AG20443 (cell line): ENCODE measurements at regions not wholly inside any gene's neighbourhood (a gene's known extent, or its start where the extent isn't known, plus 50 kb on each side); places are given as distances from the start of the nearest gene placed in this dataset.
"Not testable (repeated sequence)": the region's sequence is repeated elsewhere in the genome, so short reads cannot be mapped to it uniquely, and the experiment has no call there.

Experiments used
- DNase-seq: peaks from one replicate; pipeline ENCODE4 v3.0.0; 2012; ENCODE audit warnings: low spot score, mixed read lengths

DNA sequence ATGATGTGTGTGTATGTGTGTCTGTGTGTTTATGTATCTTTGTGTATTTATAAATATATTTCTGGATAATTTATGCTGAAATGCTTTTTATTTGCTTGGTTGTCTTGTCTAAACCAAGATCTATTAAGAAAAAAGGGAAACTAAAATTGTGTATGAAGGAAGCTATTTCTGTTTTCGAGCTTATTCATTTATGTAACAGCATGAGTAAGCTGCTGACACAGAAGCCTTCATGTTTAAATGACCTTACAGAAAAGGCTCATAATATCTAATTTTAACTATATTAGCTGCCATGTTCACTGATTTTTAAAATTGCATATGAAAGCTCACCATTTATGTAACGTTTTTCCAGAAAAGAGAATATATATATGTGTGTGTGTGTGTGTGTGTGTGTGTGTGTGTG lies 392.8 kb downstream of the PTH2R start:
- DNase-seq = no peak

DNA sequence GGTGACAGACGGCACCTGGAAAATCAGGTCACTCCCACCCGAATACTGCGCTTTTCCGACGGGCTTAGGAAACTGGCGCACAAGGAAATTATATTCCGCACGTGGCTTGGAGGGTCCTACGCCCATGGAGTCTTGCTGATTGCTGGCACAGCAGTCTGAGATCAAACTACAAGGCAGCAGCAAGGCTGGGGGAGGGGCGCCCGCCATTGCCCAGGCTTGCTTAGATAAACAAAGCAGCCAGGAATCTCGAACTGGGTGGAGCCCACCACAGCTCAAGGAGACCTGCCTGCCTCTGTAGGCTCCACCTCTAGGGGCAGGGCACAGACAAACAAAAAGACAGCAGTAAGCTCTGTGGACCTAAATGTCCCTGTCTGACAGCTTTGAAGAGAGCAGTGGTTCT lies 394.3 kb downstream of the PTH2R start:
- not testable (repeated sequence) for DNase-seq

DNA sequence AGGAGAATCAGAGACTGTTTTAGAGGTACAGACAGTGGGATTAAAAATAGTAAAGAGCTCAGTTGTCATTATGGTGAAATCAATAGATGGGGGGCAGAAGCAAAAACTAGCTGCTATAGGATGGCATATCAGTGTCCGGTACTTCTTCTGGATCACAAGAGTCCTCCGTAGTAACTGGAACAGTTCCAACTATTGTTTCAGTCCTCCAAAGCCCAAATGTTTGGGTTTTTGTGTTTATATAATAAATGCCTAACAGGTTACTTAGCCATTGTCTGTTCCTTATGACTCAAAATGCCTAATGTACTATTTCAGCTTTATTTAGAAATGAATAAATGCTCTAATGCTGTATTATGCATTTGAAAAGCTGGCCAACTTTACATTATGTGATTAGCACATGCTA lies 401.2 kb downstream of the PTH2R start:
- no peak for DNase-seq

DNA sequence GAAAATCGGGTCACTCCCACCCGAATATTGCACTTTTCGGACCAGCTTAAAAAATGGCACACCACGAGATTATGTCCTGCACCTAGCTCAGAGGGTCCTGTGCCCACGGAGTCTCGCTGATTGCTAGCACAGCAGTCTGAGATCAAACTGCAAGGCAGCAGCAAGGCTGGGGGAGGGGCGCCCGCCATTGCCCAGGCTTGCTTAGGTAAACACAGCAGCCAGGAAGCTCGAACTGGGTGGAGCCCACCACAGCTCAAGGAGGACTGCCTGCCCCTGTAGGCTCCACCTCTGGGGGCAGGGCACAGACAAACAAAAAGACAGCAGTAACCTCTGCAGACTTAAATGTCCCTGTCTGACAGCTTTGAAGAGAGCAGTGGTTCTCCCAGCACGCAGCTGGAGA lies 405.3 kb downstream of the PTH2R start:
- DNase-seq = not testable (repeated sequence)

DNA sequence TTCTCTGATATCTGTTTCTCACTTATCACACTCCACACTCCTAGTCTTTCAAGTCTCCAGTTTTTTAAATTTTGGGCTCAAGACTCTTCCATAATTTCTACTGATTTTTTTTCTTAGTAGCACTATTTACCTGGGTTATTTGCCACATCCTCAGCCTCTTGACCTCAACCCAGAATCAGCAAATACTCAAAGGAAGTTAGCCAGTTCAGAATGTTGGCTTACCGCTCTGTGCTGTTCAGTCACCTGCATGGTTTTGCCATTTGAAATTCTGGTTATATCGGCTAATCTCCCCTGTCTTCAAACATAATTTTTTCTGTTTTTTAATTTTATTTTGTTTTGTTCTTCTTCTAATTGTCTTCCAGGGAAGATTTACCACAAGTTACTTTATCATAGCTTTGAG lies 412.6 kb downstream of the PTH2R start:
- DNase-seq = no peak

DNA sequence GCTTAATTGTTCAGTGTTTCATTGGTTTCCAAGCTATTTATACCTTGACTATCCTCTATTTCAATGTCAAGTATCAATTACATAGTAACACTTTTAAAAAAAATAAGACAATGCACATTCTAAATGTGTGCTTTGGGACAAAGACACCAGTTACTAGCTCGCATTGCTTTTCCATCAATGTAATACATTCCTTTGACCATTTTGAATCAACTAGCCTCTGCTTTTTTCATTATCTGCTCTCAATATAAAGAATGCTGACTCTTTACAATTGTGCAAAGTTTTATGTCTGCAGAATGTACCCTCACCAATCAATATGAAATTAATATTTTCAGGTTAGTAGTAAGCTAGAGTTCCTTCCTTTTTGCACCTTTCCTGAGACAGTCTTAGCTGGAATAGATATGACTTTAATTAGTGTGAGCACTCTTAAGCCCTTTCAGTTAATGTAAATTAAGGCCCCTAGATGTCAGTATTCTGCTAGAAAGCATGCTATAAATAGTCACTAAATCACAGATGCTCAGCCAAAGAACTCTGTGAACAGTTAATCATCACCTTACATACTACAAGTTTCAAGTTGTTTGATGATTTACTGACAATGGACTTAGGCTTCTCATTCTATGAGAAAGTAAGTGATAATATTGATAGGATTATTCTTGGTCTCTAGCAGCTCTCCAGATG lies 413.6 kb downstream of the PTH2R start:
- DNase-seq = no peak

DNA sequence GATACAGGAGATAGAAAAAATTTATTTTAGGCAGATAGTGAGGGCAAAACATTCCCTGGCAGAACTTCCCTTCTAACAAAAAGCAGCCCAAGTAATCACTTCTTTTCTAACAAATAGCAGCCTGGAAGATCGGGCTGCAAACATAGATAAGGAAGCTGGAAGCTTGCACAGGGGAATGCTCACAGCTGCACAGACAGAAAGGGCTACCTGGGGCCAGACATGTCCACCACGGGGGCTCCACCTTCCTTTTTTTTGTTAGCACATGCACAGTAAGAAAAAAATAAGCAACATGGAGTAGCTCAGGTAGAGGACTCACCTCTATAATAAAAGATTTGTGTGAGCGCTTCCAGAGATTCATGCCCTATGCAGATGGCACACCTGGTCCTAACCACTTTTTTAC lies 420.5 kb downstream of the PTH2R start:
- no peak for DNase-seq

DNA sequence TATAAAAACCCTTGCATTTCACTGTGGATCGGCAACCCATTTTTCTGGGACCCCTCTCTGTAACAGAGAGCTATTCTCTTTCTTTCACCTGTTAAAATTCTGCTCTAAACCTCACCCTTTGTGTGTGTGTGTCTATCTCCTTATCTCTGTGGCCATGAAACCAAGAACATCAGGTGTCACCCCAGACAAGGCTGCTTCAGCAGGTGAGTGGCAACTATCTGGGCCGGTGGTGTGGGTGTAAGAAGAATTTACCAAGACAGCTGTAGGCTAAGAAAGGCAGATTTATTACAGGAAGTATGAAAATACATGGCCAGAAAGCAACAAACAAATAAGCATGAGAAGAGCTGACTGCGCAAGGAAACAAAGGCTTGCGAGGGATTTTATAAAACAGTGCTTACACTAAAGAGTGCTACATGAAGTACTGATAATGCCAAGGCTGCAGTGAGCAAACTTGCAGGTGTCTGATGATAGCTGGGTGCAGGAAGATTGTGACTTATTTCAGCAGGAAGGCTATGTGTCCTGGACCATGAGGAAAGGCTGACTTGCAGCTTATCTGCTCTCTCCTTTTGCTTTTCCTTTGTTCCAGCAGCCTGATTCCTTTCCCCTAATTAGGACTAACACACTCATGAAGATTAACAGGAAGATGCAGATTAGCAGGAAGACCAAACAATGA lies 421.1 kb downstream of the PTH2R start:
- no peak for DNase-seq

DNA sequence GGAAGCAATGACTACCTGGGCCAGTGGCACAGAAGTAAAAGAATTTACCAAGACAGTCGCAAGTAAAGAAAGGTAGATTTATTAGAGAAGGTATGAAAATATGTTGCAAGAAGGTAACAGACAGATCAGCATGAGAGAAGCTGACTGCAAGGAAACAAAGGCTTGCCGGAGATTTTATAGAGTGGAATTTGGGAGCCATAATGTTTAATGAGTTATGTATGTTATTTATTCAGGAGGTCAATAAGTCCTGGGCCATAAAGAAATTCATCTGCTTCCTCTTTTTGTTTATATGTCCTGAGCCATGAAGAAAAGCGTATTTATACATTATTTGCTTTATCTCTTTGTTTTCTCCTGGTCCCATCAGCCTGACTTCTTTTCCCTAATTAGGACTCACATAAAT lies 423.6 kb downstream of the PTH2R start:
- no peak for DNase-seq

DNA sequence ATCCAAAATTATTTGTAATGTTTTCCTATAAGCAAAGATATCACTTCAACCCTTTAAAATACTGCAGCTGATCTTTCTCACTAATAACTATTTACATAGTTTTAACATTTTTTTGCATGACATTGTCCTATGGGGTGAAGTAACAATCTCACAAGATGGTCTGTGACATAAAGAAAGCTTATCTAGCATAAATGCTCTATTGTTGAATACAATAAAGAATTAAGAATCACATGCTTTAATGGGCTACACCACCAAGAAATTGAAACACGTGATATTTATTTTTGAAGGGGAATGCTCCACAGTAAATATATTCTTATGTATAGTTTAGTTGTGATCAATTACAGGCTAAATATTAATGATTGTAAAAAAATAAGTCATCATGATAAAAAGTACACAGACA lies 441.1 kb downstream of the PTH2R start:
- DNase-seq = no peak

DNA sequence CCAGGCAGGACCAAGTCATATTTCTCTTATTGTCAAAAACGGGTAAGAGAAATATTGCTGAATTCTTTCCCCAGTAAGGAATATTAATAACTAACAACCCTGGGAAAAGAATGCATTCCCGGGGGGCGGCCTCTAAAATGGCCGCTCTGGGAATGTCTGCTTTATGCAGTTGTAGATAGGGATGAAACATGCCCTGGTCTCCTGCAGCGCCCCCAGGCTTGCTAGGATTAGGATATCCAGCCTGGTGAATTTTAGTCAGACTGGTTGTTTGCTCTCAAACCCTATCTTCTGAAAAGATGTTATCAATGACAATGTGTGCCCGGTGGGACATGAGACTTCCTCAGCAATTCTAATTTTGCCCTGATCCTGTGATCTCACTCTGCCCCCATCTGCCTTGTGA lies 448.1 kb downstream of the PTH2R start:
- DNase-seq = no peak

DNA sequence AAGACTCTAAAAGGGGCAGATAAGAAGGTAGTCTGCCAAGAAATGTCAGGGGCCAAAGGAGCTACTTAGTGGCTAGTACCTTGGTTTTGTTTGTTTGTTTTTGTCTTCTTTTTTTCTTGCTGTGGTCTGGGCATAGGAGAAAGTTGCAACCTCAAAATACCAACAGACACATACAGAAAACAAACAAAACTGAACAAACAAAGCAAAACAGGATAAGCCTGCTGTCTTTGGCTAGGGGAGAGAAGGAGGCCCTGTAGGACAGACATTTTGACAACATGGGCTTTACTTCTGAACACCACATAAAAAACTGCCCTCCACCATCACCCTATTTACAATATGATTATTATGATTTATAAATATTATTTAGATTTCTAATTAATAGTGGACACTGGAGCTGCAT lies 460.8 kb downstream of the PTH2R start:
- no peak for DNase-seq

DNA sequence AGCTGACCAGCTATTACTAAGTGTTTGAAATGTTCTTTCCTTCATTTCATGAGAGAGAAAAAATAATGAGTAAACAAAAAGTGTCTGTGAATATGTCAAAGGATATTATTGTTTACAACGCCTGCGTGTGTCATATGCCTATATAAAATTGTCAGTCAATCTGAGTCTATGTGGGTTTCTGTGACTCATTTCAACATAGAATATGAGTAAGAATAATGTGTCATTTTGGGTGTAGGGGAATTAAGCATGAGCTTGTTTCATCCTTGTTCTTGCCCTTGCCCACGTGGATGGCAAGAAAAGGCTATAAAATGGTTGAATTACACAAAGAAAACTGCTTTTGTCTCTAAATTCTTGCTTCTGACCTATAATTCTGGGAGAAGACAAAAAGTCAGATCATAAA lies 466.0 kb downstream of the PTH2R start:
- DNase-seq = no peak

DNA sequence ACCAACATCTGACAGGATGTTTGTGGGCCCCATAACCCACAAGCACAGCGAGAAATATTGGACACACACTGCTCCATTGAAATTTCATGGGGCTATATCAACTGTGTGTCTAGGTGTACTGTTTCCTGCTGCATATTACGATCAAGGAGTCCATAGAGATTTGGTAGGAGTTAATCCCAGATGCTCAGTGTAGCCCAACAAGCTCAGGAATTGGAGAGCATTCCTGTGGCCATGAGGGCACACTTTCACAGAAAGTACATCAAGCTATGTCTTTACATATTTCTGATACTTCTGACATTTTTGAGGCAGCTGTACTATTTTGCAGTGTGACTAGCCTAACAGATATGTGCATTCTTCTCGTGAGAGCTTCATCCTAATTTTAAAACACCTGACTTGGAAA lies 473.1 kb downstream of the PTH2R start:
- no peak for DNase-seq

DNA sequence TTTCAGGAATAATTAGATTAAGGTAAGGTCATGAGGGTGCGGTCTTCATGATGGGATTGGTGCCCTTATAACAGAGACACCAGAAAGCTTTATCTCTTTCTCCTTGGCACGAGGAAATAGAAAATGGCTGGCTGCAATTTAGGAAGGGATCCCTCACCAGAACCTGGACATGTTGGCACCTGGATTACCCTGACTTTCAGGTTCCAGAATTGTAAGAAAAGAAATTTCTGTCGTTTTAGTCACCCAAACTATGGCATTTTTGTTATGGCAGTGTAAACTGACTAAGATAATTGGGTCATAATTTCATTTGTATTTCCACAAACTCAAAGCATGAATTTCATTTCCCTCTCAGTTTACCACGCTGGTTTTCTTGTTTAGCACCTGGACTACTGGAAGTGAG lies 473.6 kb downstream of the PTH2R start:
- DNase-seq = no peak

DNA sequence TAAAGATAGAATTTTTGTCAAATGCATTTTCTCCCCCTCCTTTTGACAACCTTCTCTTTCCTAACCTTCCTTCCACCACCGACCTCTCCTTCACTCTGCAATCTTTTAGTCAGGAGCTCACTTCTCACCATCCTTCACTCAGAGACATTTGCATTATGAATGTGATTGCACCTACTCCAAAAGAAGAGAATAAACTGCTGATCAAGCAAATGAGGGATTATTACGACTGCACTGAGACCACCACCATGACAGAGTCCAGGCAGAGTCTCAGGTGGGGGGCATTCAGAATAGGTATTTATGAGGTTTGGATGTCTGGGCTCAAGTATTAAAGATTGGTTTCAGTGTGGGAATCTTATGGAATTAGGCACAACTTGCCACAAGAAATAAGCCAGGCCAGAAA lies 483.9 kb downstream of the PTH2R start:
- no peak for DNase-seq

DNA sequence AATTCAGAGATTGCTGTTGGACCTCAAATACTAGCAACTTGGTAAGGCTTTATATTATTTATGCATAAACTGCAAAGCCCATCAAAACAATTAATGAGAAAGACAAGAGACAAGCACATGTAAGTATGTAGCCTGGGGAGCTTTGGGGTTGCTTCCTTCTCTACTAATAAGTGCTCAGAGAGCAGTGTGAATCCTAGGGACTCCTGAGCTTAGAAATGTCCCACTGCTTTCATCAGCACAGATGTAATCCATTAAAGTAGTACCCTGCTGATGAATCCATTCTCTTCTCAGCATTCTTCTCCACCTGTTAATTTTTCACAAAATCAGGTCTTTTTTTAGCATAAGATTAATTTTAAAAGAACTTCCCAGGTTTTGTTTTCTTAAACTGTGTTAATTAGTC lies 485.6 kb downstream of the PTH2R start:
- no peak for DNase-seq

DNA sequence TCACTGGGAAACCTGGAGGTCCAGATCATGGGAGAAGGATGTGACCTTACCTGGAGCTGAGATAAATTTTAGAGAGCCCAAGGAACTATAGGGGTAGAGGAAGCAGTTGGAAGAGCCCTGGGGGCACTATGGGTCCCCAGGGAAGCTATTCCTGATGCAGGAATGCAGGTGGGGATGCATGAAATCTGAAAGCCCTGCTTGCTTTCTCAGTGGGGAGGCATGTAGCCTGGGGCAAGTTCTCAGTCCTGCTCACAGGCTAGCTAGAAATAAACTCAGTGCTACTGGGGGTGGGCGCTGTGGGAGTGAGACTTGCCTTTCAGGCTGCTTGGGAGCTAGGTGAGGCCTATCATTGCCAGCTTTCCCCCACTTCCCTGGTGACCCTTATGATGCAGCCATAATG lies 499.7 kb downstream of the PTH2R start:
- DNase-seq = no peak

DNA sequence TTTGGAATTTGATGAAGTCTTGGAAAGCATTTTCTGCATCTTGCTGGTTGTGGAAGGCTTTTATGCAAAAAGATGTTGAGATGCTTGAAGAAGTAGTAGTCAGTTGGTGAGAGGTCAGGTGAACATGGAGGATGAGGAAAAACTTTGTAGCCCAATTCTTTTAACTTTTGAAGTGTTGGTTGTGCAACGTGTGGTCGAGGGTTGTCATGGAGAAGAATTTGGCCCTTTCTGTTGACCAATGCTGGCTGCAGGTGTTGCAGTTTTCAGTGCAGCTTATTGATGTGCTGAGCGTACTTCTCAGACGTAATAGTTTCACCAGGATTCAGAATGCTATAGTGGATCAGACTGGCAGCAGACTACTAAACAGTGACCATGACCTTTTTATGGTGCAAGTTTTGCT lies 508.4 kb upstream of the MAP2 start:
- DNase-seq = no peak

DNA sequence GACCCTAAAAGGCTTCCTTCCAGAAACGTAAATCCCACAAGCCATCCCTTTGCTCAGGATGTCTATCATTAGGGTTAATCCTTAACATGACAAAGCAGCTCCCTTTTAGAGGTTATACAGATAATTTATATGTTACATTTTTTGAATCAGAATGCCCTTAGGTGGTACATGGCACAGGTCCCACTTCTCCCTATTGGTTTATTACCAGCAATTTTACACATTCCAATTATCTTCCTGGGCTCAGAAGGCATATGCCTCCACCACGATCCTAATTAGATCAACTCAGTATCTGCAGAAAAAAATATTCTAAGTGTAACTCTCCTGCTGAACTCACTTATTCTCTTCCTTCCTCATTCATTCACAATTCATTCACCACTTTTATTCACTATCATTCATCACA lies 507.0 kb upstream of the MAP2 start:
- DNase-seq = no peak

DNA sequence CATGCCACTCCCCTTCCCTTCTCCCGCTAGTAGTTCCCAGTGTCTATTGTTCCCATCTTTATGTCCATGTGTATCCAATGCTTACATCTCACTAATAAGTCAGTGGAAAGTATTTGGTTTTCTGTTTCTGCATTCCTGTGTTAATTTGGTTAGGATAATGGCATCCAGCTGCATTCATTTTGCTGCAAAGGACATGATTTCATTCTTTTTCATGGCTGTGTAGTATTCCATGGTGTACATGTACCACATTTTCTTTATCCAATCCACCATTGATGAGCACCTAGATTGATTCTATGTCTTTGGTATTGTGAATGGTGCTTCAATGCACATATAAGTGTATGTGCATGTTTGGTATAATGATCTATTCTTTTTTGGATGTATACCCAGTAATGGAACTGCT lies 502.5 kb upstream of the MAP2 start:
- DNase-seq = not testable (repeated sequence)

DNA sequence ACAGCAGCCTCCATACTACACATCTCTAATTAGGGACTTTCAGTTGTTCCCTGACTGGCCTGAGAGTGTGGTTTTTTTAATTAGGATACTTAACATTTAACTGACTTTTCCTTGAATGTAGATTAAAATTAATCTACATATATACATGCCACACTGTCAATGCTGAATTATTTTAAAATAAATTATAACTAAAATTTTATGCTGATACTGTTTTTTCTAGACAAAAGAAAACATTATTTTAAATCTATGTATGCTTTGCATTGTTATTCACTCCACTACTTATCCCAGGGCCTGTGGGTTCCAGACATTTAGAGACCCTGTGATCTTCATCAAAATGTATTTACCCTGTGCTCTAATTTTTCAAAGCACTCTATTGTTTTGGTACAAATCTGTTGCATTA lies 496.0 kb upstream of the MAP2 start:
- DNase-seq = no peak

DNA sequence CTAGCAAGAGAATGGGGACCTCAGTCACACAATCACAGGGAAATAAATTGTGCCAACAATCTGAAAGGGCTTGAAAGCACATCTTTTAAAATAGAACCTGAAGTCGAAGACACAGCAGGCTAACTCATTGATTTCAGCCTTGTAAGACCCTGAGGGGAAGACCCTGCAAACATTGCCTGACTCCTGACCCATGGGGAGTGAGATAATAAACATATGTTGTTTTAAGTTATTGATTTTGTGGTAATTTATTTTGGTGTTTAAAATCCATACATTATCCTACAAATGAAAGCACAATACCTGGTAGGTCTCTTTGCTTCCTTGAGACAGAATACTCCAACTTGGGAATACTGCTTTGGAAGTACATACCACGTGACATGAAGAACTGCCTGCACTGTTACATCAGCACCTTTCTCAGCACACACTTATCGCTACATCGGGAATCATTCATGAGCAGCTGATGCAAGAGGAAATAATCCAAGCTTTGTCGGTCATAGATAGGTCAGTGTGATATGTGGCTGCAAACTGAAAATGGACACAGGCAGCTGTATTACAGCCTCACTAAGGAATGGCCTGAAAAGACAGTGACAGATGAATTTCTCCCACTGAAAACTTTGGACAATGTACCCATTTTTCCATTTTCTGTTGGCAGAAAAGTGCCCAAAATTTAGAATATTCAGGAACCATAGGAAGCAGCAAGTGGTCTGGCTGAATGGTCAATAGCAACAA lies 494.5 kb upstream of the MAP2 start:
- no peak for DNase-seq
